Activated CD4-positive, CD25-positive, alpha-beta regulatory T cell treated with anti-CD3 and anti-CD28 coated beads, Interleukin-2, amount 50 U/mL, for 24 hours (primary cell): ENCODE measurements at regions not wholly inside any gene's neighbourhood (a gene's known extent, or its start where the extent isn't known, plus 50 kb on each side); places are given as distances from the start of the nearest gene placed in this dataset.
A peak's percentile ranks its signal among the peaks of the same experiment; 100 is the strongest.

Source experiments
- ATAC-seq, 2 donors: fragments of 150-1000 bp; cut with Tn5 transposase; one replicate each; pipeline ENCODE4 v1.10.0; 2021; ENCODE audit warnings: mild to moderate bottlenecking in 1 of 2, moderate library complexity in 1 of 2

GRCh38 chr7:25396668-25397067 is 168.4 kb upstream of the NPVF start:
- ATAC-seq = no peak

- no peak for ATAC-seq
Measured at GRCh38 chr7:25398418-25398817, 170.1 kb upstream of the NPVF start.

- no peak for ATAC-seq
Measured at GRCh38 chr7:25399000-25399750, 170.9 kb upstream of the NPVF start.

- ATAC-seq = peak in 1 of 2 donors; percentile 63
Measured at GRCh38 chr7:25402532-25402931, 174.2 kb upstream of the NPVF start.

GRCh38 chr7:25405736-25406135 is 177.4 kb upstream of the NPVF start:
- ATAC-seq = no peak

GRCh38 chr7:25407053-25407452 is 178.8 kb upstream of the NPVF start:
- no peak for ATAC-seq

GRCh38 chr7:25408012-25408687 is 179.9 kb upstream of the NPVF start:
- no peak for ATAC-seq

GRCh38 chr7:25408876-25409275 is 180.6 kb upstream of the NPVF start:
- ATAC-seq = no peak

- no peak for ATAC-seq
Measured at GRCh38 chr7:25409897-25410636, 181.8 kb upstream of the NPVF start.

- ATAC-seq = no peak
Measured at GRCh38 chr7:25420771-25421170, 192.5 kb upstream of the NPVF start.

GRCh38 chr7:25424113-25424512 is 195.8 kb upstream of the NPVF start:
- no peak for ATAC-seq

- no peak for ATAC-seq
Measured at GRCh38 chr7:25424855-25425254, 196.6 kb upstream of the NPVF start.

GRCh38 chr7:25427721-25428120 is 199.4 kb upstream of the NPVF start:
- no peak for ATAC-seq

GRCh38 chr7:25429731-25430130 is 201.4 kb upstream of the NPVF start:
- no peak for ATAC-seq

- no peak for ATAC-seq
Measured at GRCh38 chr7:25430200-25430931, 202.1 kb upstream of the NPVF start.

GRCh38 chr7:25431956-25432450 is 203.7 kb upstream of the NPVF start:
- no peak for ATAC-seq

- ATAC-seq = no peak
Measured at GRCh38 chr7:25432807-25433206, 204.5 kb upstream of the NPVF start.

GRCh38 chr7:25436413-25436812 is 208.1 kb upstream of the NPVF start:
- ATAC-seq = no peak

- no peak for ATAC-seq
Measured at GRCh38 chr7:25437308-25437707, 209.0 kb upstream of the NPVF start.

- no peak for ATAC-seq
Measured at GRCh38 chr7:25444991-25445390, 216.7 kb upstream of the NPVF start.

GRCh38 chr7:25448301-25448700 is 220.0 kb upstream of the NPVF start:
- no peak for ATAC-seq

- ATAC-seq = no peak
Measured at GRCh38 chr7:25454020-25454419, 225.7 kb upstream of the NPVF start.

GRCh38 chr7:25454562-25455041 is 226.3 kb upstream of the NPVF start:
- ATAC-seq = no peak
